ENCODE measurements at regions not wholly inside any gene's neighbourhood (a gene's known extent, or its start where the extent isn't known, plus 50 kb on each side); places are given as distances from the start of the nearest gene placed in this dataset.

GRCh38 chr2:126754240-126755004 is 98.5 kb downstream of the GYPC start:
- TF ChIP-seq CTCF (IDR thresholded peaks at IDR 0.05) (no peak), POLR2AphosphoS5 (IDR thresholded peaks at IDR 0.05; ENCODE audit: insufficient read depth in 1 of 2, low read depth in 1 of 2) (no peak)
